Sigmoid colon (tissue), 6 donors: ENCODE measurements at regions not wholly inside any gene's neighbourhood (a gene's known extent, or its start where the extent isn't known, plus 50 kb on each side); places are given as distances from the start of the nearest gene placed in this dataset.
"Not testable (repeated sequence)": the region's sequence is repeated elsewhere in the genome, so short reads cannot be mapped to it uniquely, and the experiment has no call there.

ENCODE experiments used
- DNase-seq: peaks from one replicate; pipeline ENCODE4 v3.0.0-alpha.2; 2019
- H3K27ac ChIP-seq, 4 donors: fragments of 200-600 bp; sonication (generic); one replicate each; pipeline ENCODE4 v1.5.1; 2016 to 2019; ENCODE audit warnings: mild to moderate bottlenecking in 1 of 4
- H3K27me3 ChIP-seq, 3 donors: fragments of 200-600 bp; sonication (generic); one replicate each; pipeline ENCODE4 v1.5.1; 2019; ENCODE audit warnings: mild to moderate bottlenecking in 1 of 3
- H3K36me3 ChIP-seq, 4 donors: fragments of 200-600 bp; sonication (generic); one replicate each; pipeline ENCODE4 v1.5.1; 2016 to 2019
- H3K4me1 ChIP-seq, 4 donors: fragments of 200-600 bp; sonication (generic); one replicate each; pipeline ENCODE4 v1.5.1; 2017 to 2019
- H3K4me3 ChIP-seq, 4 donors: fragments of 200-600 bp; sonication (generic); one replicate each; pipeline ENCODE4 v1.5.1; 2017 to 2019; ENCODE audit warnings: mild to moderate bottlenecking in 2 of 4, moderate library complexity in 1 of 4
- H3K9me3 ChIP-seq, 4 donors: fragments of 200-600 bp in 3 of 4; sonication (generic) in 3 of 4; one replicate each; pipeline versions ENCODE4 v1.5.1 to v1.6.1; 2013 to 2019
- EP300 ChIP-seq, 4 donors: sonication (generic); formaldehyde crosslinking; IDR thresholded peaks; one replicate each; pipeline ENCODE4 v1.6.1; 2017; ENCODE audit warnings: antibody characterized with exemption in 4 of 4
- POLR2A ChIP-seq, 2 donors: fragments of 450-650 bp; IDR thresholded peaks; one replicate each; pipeline ENCODE4 v1.6.1; 2016; ENCODE audit warnings: antibody characterized with exemption in 2 of 2, mild to moderate bottlenecking in 2 of 2, moderate library complexity in 2 of 2
- POLR2AphosphoS5 ChIP-seq, 4 donors: sonication (generic); formaldehyde crosslinking; IDR thresholded peaks; one replicate each; pipeline ENCODE4 v1.6.1; 2017; ENCODE audit warnings: antibody characterized with exemption in 4 of 4
- WGBS, 2 donors: extraction: QIAGEN DNeasy Blood & Tissue Kit; methylation state at CpG; one replicate each; pipeline ENCODE4 v1.1.7; 2013; 5-methylcytosine and 5-hydroxymethylcytosine counted together
- intact Hi-C: fragments of 100-400 bp; cut with DNase I; formaldehyde crosslinking; loops from one replicate; pipeline ENCODE4 v1.15.1; 2023
- TF ChIP-seq, protein P1 (sequence below), 4 experiments: fragments of 450-650 bp in 3 of 4; fragments of 200-600 bp in 1 of 4; IDR thresholded peaks; one replicate each; pipeline ENCODE4 v1.5.1; 2016 to 2019; ENCODE audit warnings: antibody characterized with exemption in 4 of 4, mild to moderate bottlenecking in 3 of 4, moderate library complexity in 2 of 4
- donor health status: healthy with polysubstance abuse.
- donor health status: healthy.

GRCh38 chr16:77500286-77500598 is 65.4 kb upstream of the ADAMTS18 start:
- WGBS, 2 donors, result 93 to 98% methylated on average over 1 of the region's 1 CpG
- H3K4me1 ChIP-seq, result peaks cover 0 to 35% (median 24%) of the 10 kb centered on the region in 4 donors

DNA sequence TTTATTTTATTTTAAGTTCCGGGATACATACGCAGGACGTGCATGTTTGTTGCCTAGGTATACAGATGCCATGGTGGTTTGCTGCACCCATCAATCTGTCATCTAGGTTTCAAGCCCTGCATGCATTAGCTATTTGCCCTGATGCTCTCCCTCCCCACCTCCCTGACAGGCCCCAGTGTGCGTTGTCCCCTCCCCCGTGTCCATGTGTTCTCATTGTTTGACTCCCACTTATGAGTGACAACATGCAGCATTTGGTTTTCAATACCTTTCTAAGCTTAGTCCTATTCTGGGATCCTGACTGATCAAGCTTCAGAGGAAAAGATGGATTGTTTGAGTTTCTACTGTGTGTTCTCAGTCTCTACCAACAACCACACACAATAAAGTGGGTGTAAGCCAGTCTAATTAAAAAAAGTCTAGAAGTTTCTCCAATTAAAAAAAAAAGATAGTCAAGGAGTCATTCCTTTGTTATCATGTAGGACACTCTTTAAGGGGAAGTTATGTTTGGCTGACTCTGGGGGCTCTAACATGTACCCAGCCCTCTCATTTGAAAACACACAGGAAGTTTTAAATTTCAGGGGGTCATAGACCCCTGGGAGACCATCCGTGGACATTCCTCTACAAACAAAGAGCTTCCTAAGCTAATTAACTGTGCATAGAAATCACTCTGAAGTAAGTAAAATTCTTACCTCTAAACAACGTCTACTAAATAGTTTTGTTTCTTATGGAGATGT is 66.3 kb upstream of the ADAMTS18 start:
- no peak overlapping the region for H3K27ac ChIP-seq
- TF ChIP-seq EP300 (IDR thresholded peaks at IDR 0.05) (no peak), POLR2A (IDR thresholded peaks at IDR 0.05) (no peak), POLR2AphosphoS5 (IDR thresholded peaks at IDR 0.05) (no peak)
- TF ChIP-seq, protein P1, sequence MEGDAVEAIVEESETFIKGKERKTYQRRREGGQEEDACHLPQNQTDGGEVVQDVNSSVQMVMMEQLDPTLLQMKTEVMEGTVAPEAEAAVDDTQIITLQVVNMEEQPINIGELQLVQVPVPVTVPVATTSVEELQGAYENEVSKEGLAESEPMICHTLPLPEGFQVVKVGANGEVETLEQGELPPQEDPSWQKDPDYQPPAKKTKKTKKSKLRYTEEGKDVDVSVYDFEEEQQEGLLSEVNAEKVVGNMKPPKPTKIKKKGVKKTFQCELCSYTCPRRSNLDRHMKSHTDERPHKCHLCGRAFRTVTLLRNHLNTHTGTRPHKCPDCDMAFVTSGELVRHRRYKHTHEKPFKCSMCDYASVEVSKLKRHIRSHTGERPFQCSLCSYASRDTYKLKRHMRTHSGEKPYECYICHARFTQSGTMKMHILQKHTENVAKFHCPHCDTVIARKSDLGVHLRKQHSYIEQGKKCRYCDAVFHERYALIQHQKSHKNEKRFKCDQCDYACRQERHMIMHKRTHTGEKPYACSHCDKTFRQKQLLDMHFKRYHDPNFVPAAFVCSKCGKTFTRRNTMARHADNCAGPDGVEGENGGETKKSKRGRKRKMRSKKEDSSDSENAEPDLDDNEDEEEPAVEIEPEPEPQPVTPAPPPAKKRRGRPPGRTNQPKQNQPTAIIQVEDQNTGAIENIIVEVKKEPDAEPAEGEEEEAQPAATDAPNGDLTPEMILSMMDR (IDR thresholded peaks at IDR 0.05), result no peak
- intact Hi-C loops, result no loop called here

More at GRCh38 chr16:77500286-77500598, 65.4 kb upstream of the ADAMTS18 start:
- intact Hi-C loops, result no loop called here
- no peaks in the 10 kb centered on the region for H3K27me3 ChIP-seq
- TF ChIP-seq EP300 (IDR thresholded peaks at IDR 0.05) (no peak), POLR2AphosphoS5 (IDR thresholded peaks at IDR 0.05) (no peak), POLR2A (IDR thresholded peaks at IDR 0.05) (no peak)
- TF ChIP-seq, protein P1 (IDR thresholded peaks at IDR 0.05), result no peak
- H3K27ac ChIP-seq, result no peak overlapping the region
- no peak overlapping the region for H3K4me3 ChIP-seq
- H3K36me3 ChIP-seq, result no peaks in the 10 kb centered on the region
- no peaks in the 10 kb centered on the region for H3K9me3 ChIP-seq
- DNase-seq, result no peak

GRCh38 chr16:77502448-77502847 is 67.6 kb upstream of the ADAMTS18 start:
- peaks cover 0 to 35% (median 24%) of the 10 kb centered on the region in 4 donors for H3K4me1 ChIP-seq
- peak overlapping the region in 1 of 4 donors; percentile 54 for H3K27ac ChIP-seq
- no peaks in the 10 kb centered on the region for H3K9me3 ChIP-seq
- no peaks in the 10 kb centered on the region for H3K27me3 ChIP-seq
- intact Hi-C loops, result no loop called here
- DNase-seq, result no peak
- H3K4me3 ChIP-seq, result no peak overlapping the region
- 84 to 86% methylated on average over 6 of the region's 6 CpGs for WGBS, 2 donors
- no peaks in the 10 kb centered on the region for H3K36me3 ChIP-seq
- TF ChIP-seq EP300 (IDR thresholded peaks at IDR 0.05), result no peak

More for the DNA sequence above, 66.3 kb upstream of the ADAMTS18 start:
- H3K4me1 ChIP-seq, result peaks cover 0 to 35% (median 24%) of the 10 kb centered on the region in 4 donors
- no peak for DNase-seq
- no peaks in the 10 kb centered on the region for H3K36me3 ChIP-seq
- no peak overlapping the region for H3K4me3 ChIP-seq
- WGBS, 2 donors, result 63 to 64% methylated on average over 7 of the region's 7 CpGs
- H3K27me3 ChIP-seq, result no peaks in the 10 kb centered on the region
- H3K9me3 ChIP-seq, result no peaks in the 10 kb centered on the region

DNA sequence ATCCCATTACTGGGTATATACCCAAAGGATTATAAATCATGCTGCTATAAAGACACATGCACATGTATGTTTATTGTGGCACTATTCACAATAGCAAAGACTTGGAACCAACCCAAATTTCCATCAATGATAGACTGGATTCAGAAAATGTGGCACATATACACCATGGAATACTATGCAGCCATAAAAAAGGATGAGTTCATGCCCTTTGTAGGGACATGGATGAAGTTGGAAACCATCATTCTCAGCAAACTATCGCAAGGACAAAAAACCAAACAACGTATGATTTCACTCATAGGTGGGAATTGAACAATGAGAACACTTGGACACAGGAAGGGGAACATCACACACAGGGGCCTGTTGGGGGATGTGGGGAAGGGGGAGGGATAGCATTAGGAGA is 71.7 kb upstream of the ADAMTS18 start:
- WGBS, 2 donors, result 95 to 96% methylated on average over 2 of the region's 2 CpGs
- H3K27me3 ChIP-seq, intact Hi-C loops: not testable (repeated sequence)

DNA sequence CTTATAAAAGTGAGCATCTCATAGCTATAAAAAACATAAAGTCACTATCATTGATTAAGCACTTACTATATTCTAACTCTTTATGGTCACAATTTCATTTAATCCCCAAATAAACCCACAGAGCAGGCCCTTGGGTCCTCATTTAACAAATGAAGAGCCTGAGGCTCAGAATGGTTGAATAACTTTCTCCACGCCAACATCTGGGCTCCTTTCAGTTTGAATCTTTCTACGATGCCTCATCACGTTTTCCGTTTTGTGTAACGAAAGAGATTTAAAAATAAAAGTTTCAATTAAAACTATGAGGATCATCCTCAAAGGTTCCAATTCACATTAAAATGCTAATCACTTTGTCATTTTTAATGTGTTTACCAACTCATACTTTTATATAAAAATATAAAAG is 74.2 kb upstream of the ADAMTS18 start:
- Histone ChIP-seq H3K36me3 (no peaks in the 10 kb centered on the region), H3K4me1 (no peaks in the 10 kb centered on the region), H3K27me3 (no peaks in the 10 kb centered on the region), H3K4me3 (no peak overlapping the region), H3K27ac (no peak overlapping the region), H3K9me3 (no peaks in the 10 kb centered on the region)
- intact Hi-C loops, result no loop called here
- TF ChIP-seq POLR2A (IDR thresholded peaks at IDR 0.05), result no peak
- no peak for DNase-seq
- WGBS, 2 donors, result 82 to 91% methylated on average over 5 of the region's 5 CpGs

More for the DNA sequence above, 71.7 kb upstream of the ADAMTS18 start:
- not testable (repeated sequence) for H3K9me3 ChIP-seq, H3K4me3 ChIP-seq, DNase-seq, H3K27ac ChIP-seq, H3K36me3 ChIP-seq
- H3K4me1 ChIP-seq, result peaks cover 0 to 11% (median 8%) of the 10 kb centered on the region in 4 donors

GRCh38 chr16:77509796-77510195 is 75.0 kb upstream of the ADAMTS18 start:
- Histone ChIP-seq H3K9me3 (no peaks in the 10 kb centered on the region), H3K36me3 (no peaks in the 10 kb centered on the region), H3K27me3 (no peaks in the 10 kb centered on the region), H3K4me1 (no peaks in the 10 kb centered on the region), H3K27ac (no peak overlapping the region), H3K4me3 (no peak overlapping the region)
- intact Hi-C loops, result no loop called here
- no peak for DNase-seq
- 43 to 59% methylated on average over 6 of the region's 6 CpGs for WGBS, 2 donors
- TF ChIP-seq EP300 (IDR thresholded peaks at IDR 0.05) (no peak), POLR2A (IDR thresholded peaks at IDR 0.05) (no peak), POLR2AphosphoS5 (IDR thresholded peaks at IDR 0.05) (no peak)
- TF ChIP-seq, protein P1 (IDR thresholded peaks at IDR 0.05), result no peak
